ENCODE measurements at regions not wholly inside any gene's neighbourhood (a gene's known extent, or its start where the extent isn't known, plus 50 kb on each side); places are given as distances from the start of the nearest gene placed in this dataset.

DNA sequence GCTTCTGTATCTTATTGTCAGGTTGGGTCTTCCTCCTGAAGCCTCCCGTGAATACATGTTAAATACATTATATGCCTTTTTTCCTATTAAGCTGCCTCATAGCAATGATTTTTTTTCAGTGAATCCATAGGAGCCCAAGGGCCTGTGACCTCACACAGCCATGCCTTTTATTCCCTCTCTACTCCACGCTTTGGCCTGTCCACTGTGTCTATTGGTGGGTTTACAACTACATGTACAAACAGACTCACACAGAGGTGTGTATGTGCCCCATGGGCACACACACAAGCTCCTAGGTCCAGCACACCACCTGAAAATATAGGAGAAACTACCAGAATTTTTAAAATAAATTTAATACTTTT lies 560.4 kb downstream of the IPMK start (continued):
- TF ChIP-seq, protein P1, sequence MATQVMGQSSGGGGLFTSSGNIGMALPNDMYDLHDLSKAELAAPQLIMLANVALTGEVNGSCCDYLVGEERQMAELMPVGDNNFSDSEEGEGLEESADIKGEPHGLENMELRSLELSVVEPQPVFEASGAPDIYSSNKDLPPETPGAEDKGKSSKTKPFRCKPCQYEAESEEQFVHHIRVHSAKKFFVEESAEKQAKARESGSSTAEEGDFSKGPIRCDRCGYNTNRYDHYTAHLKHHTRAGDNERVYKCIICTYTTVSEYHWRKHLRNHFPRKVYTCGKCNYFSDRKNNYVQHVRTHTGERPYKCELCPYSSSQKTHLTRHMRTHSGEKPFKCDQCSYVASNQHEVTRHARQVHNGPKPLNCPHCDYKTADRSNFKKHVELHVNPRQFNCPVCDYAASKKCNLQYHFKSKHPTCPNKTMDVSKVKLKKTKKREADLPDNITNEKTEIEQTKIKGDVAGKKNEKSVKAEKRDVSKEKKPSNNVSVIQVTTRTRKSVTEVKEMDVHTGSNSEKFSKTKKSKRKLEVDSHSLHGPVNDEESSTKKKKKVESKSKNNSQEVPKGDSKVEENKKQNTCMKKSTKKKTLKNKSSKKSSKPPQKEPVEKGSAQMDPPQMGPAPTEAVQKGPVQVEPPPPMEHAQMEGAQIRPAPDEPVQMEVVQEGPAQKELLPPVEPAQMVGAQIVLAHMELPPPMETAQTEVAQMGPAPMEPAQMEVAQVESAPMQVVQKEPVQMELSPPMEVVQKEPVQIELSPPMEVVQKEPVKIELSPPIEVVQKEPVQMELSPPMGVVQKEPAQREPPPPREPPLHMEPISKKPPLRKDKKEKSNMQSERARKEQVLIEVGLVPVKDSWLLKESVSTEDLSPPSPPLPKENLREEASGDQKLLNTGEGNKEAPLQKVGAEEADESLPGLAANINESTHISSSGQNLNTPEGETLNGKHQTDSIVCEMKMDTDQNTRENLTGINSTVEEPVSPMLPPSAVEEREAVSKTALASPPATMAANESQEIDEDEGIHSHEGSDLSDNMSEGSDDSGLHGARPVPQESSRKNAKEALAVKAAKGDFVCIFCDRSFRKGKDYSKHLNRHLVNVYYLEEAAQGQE (IDR thresholded peaks at IDR 0.05; ENCODE audit: unreplicated experiment) = no peak
- no peak for TF ChIP-seq JUNB (IDR thresholded peaks at IDR 0.05; ENCODE audit: unreplicated experiment)

DNA sequence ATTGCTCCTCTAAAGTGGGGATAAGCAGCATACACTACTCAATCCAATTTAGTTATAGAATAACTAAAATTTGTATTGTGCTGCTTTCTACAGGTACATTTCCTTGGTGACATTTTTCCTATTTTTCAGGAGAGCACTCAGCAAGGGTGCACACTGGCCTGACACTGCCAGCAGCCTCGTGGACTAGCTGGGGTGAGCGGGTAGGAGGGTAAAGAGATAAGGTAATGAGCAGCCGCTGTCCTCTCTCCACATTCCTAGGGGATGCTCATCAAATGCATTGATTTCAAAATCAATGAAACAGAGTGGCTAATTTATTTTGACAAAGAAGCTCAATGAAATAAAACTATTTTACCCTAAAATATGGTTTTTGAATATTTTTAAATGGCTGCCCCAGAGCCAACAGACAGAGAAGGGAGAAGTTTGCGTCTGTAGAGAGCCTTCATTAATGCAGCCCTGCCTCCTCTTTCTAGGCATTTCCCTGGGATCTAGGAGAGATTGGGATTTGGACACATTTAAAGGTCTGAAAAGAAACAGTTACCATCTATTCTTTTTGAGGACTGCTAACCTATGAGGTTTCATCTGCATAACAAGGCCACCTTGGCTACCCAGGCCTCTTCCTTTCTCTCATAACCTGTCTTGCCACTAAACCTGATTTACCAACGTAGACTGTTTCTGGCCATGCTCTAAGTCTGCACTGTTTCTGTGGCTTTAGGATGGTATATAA lies 561.0 kb downstream of the IPMK start:
- H3K27ac ChIP-seq (ENCODE audit: low read depth) = no peak overlapping the region
- H3K4me1 ChIP-seq (ENCODE audit: insufficient read depth) = peaks cover 23% of the 10 kb centered on the region
- no peak overlapping the region; the same call in 2 of the 3 replicates for H3K4me3 Mint-ChIP-seq
- TF ChIP-seq STAT1 (IDR thresholded peaks at IDR 0.05; ENCODE audit: unreplicated experiment) (no peak), POLR2AphosphoS5 (IDR thresholded peaks at IDR 0.05; ENCODE audit: low read depth) (no peak), ZNF331 (CRISPR knock-in tag; IDR thresholded peaks at IDR 0.05; ENCODE audit: low read depth) (no peak)
- TF ChIP-seq, protein P2, sequence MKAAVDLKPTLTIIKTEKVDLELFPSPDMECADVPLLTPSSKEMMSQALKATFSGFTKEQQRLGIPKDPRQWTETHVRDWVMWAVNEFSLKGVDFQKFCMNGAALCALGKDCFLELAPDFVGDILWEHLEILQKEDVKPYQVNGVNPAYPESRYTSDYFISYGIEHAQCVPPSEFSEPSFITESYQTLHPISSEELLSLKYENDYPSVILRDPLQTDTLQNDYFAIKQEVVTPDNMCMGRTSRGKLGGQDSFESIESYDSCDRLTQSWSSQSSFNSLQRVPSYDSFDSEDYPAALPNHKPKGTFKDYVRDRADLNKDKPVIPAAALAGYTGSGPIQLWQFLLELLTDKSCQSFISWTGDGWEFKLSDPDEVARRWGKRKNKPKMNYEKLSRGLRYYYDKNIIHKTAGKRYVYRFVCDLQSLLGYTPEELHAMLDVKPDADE (IDR thresholded peaks at IDR 0.05) = no peak
- TF ChIP-seq, protein P3, sequence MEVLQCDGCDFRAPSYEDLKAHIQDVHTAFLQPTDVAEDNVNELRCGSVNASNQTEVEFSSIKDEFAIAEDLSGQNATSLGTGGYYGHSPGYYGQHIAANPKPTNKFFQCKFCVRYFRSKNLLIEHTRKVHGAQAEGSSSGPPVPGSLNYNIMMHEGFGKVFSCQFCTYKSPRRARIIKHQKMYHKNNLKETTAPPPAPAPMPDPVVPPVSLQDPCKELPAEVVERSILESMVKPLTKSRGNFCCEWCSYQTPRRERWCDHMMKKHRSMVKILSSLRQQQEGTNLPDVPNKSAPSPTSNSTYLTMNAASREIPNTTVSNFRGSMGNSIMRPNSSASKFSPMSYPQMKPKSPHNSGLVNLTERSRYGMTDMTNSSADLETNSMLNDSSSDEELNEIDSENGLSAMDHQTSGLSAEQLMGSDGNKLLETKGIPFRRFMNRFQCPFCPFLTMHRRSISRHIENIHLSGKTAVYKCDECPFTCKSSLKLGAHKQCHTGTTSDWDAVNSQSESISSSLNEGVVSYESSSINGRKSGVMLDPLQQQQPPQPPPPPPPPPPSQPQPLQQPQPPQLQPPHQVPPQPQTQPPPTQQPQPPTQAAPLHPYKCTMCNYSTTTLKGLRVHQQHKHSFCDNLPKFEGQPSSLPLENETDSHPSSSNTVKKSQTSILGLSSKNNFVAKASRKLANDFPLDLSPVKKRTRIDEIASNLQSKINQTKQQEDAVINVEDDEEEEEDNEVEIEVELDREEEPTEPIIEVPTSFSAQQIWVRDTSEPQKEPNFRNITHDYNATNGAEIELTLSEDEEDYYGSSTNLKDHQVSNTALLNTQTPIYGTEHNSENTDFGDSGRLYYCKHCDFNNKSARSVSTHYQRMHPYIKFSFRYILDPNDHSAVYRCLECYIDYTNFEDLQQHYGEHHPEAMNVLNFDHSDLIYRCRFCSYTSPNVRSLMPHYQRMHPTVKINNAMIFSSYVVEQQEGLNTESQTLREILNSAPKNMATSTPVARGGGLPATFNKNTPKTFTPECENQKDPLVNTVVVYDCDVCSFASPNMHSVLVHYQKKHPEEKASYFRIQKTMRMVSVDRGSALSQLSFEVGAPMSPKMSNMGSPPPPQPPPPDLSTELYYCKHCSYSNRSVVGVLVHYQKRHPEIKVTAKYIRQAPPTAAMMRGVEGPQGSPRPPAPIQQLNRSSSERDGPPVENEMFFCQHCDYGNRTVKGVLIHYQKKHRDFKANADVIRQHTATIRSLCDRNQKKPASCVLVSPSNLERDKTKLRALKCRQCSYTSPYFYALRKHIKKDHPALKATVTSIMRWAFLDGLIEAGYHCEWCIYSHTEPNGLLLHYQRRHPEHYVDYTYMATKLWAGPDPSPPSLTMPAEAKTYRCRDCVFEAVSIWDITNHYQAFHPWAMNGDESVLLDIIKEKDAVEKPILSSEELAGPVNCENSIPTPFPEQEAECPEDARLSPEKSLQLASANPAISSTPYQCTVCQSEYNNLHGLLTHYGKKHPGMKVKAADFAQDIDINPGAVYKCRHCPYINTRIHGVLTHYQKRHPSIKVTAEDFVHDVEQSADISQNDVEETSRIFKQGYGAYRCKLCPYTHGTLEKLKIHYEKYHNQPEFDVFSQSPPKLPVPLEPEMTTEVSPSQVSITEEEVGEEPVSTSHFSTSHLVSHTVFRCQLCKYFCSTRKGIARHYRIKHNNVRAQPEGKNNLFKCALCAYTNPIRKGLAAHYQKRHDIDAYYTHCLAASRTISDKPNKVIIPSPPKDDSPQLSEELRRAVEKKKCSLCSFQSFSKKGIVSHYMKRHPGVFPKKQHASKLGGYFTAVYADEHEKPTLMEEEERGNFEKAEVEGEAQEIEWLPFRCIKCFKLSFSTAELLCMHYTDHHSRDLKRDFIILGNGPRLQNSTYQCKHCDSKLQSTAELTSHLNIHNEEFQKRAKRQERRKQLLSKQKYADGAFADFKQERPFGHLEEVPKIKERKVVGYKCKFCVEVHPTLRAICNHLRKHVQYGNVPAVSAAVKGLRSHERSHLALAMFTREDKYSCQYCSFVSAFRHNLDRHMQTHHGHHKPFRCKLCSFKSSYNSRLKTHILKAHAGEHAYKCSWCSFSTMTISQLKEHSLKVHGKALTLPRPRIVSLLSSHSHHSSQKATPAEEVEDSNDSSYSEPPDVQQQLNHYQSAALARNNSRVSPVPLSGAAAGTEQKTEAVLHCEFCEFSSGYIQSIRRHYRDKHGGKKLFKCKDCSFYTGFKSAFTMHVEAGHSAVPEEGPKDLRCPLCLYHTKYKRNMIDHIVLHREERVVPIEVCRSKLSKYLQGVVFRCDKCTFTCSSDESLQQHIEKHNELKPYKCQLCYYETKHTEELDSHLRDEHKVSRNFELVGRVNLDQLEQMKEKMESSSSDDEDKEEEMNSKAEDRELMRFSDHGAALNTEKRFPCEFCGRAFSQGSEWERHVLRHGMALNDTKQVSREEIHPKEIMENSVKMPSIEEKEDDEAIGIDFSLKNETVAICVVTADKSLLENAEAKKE (CRISPR knock-in tag; IDR thresholded peaks at IDR 0.05) = peak; percentile 17; the same call in 1 of the 2 replicates
- H3K9me3 Mint-ChIP-seq = no peaks in the 10 kb centered on the region
- peaks cover 24% of the 10 kb centered on the region; the same call in 2 of the 3 replicates for H3K4me1 Mint-ChIP-seq
- H3K36me3 ChIP-seq (ENCODE audit: insufficient read depth) = no peaks in the 10 kb centered on the region
- no peak overlapping the region; the same call in 1 of the 2 replicates for H3K27ac Mint-ChIP-seq
- no peaks in the 10 kb centered on the region for H3K27me3 ChIP-seq (ENCODE audit: insufficient read depth)
- no peak overlapping the region for H2AFZ ChIP-seq
- H3K27me3 Mint-ChIP-seq (ENCODE audit: insufficient read depth, low read depth, poor library complexity) = no peaks in the 10 kb centered on the region
- peak overlapping the region; percentile 42 for H3K4me2 ChIP-seq
- H3K4me3 ChIP-seq = peak overlapping the region; percentile 14; the same call in 1 of the 2 replicates
- no peaks in the 10 kb centered on the region for H3K79me2 ChIP-seq (replicated peaks; ENCODE audit: insufficient read depth)
- no peaks in the 10 kb centered on the region for H3K9me2 ChIP-seq (ENCODE audit: insufficient read depth)
- no peaks in the 10 kb centered on the region for H3F3A ChIP-seq (replicated peaks; ENCODE audit: low read depth)
- ATAC-seq = peak; percentile 94
- H3K36me3 Mint-ChIP-seq (ENCODE audit: low read depth) = no peaks in the 10 kb centered on the region
- peak; percentile 68 for DNase-seq (ENCODE audit: low spot score)
- no peaks in the 10 kb centered on the region for H4K20me1 ChIP-seq (replicated peaks; ENCODE audit: insufficient read depth)
